ENCODE measurements at regions not wholly inside any gene's neighbourhood (a gene's known extent, or its start where the extent isn't known, plus 50 kb on each side); places are given as distances from the start of the nearest gene placed in this dataset.

DNA sequence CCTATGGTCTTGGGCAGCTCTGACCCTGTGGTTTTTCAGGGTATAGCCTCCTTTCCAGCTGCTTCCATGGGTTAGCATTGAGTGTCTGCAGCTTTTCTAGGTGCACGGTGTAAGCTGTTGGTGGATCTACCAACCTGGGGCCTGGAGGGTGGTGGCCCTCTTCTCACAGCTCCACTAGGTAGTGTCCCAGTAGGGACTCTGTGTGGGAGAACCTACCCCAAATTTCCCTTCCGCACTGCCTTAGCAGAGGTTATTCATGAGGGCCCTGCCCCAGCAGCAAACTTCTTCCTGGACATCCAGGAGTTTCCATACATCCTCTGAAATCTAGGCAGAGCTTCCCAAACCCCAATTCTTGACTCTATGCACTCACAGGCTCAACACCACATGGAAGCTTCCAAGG is 111.0 kb upstream of the C1orf87 start:
- TF ChIP-seq, protein P1, sequence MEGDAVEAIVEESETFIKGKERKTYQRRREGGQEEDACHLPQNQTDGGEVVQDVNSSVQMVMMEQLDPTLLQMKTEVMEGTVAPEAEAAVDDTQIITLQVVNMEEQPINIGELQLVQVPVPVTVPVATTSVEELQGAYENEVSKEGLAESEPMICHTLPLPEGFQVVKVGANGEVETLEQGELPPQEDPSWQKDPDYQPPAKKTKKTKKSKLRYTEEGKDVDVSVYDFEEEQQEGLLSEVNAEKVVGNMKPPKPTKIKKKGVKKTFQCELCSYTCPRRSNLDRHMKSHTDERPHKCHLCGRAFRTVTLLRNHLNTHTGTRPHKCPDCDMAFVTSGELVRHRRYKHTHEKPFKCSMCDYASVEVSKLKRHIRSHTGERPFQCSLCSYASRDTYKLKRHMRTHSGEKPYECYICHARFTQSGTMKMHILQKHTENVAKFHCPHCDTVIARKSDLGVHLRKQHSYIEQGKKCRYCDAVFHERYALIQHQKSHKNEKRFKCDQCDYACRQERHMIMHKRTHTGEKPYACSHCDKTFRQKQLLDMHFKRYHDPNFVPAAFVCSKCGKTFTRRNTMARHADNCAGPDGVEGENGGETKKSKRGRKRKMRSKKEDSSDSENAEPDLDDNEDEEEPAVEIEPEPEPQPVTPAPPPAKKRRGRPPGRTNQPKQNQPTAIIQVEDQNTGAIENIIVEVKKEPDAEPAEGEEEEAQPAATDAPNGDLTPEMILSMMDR (IDR thresholded peaks at IDR 0.05; ENCODE audit: low read depth, low read length, missing control alignments) = no peak
- no peak for DNase-seq (ENCODE audit: extremely low read depth, low read depth)
- H3K4me3 ChIP-seq (replicated peaks; ENCODE audit: low read depth, low read length) = no peak overlapping the region

GRCh38 chr1:60173729-60174505 is 100.3 kb upstream of the C1orf87 start:
- no peak for DNase-seq (ENCODE audit: extremely low read depth, low read depth)
- no peak overlapping the region for H3K4me3 ChIP-seq (replicated peaks; ENCODE audit: low read depth, low read length)
- TF ChIP-seq, protein P1 (IDR thresholded peaks at IDR 0.05; ENCODE audit: low read depth, low read length, missing control alignments) = no peak

- no peak for DNase-seq (ENCODE audit: extremely low read depth, low read depth)
- TF ChIP-seq, protein P1 (IDR thresholded peaks at IDR 0.05; ENCODE audit: low read depth, low read length, missing control alignments) = no peak
- H3K4me3 ChIP-seq (replicated peaks; ENCODE audit: low read depth, low read length) = no peak overlapping the region
Observed at GRCh38 chr1:60173006-60173405, 99.4 kb upstream of the C1orf87 start.

- peak; percentile 15 for DNase-seq (ENCODE audit: extremely low read depth, low read depth)
- TF ChIP-seq, protein P1 (IDR thresholded peaks at IDR 0.05; ENCODE audit: low read depth, low read length, missing control alignments) = no peak
- H3K4me3 ChIP-seq (replicated peaks; ENCODE audit: low read depth, low read length) = no peak overlapping the region
Observed at GRCh38 chr1:60171801-60172200, 98.2 kb upstream of the C1orf87 start.

DNA sequence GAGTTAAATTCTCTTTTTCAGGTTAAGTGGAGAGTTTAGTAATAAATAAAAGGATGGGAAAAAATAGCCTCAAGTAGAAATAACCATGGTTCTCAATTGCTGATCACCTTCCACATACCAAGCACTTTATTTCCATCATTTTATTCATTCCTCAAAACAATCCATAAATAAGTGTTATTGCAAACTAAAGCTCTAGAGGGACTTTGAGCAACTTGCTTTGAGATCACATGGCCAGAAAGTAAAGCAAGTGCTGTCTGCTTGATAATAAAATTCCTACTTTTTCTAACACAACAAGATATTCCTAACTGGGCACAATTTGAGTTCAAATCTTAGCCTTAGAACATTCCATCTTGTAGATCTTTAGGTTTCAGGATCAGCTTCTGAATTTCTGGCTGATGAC is 97.1 kb upstream of the C1orf87 start:
- no peak overlapping the region for H3K4me3 ChIP-seq (replicated peaks; ENCODE audit: low read depth, low read length)
- DNase-seq (ENCODE audit: extremely low read depth, low read depth) = no peak
- TF ChIP-seq, protein P1 (IDR thresholded peaks at IDR 0.05; ENCODE audit: low read depth, low read length, missing control alignments) = no peak

GRCh38 chr1:60169206-60169605 is 95.6 kb upstream of the C1orf87 start:
- H3K4me3 ChIP-seq (replicated peaks; ENCODE audit: low read depth, low read length) = no peak overlapping the region
- TF ChIP-seq, protein P1 (IDR thresholded peaks at IDR 0.05; ENCODE audit: low read depth, low read length, missing control alignments) = no peak
- no peak for DNase-seq (ENCODE audit: extremely low read depth, low read depth)

- H3K4me3 ChIP-seq (replicated peaks; ENCODE audit: low read depth, low read length) = no peak overlapping the region
- DNase-seq (ENCODE audit: extremely low read depth, low read depth) = no peak
- TF ChIP-seq, protein P1 (IDR thresholded peaks at IDR 0.05; ENCODE audit: low read depth, low read length, missing control alignments) = no peak
Observed at GRCh38 chr1:60162936-60163335, 89.4 kb upstream of the C1orf87 start.

Data from HFF-Myc (cell line).